ENCODE measurements at regions not wholly inside any gene's neighbourhood (a gene's known extent, or its start where the extent isn't known, plus 50 kb on each side); places are given as distances from the start of the nearest gene placed in this dataset.

DNA sequence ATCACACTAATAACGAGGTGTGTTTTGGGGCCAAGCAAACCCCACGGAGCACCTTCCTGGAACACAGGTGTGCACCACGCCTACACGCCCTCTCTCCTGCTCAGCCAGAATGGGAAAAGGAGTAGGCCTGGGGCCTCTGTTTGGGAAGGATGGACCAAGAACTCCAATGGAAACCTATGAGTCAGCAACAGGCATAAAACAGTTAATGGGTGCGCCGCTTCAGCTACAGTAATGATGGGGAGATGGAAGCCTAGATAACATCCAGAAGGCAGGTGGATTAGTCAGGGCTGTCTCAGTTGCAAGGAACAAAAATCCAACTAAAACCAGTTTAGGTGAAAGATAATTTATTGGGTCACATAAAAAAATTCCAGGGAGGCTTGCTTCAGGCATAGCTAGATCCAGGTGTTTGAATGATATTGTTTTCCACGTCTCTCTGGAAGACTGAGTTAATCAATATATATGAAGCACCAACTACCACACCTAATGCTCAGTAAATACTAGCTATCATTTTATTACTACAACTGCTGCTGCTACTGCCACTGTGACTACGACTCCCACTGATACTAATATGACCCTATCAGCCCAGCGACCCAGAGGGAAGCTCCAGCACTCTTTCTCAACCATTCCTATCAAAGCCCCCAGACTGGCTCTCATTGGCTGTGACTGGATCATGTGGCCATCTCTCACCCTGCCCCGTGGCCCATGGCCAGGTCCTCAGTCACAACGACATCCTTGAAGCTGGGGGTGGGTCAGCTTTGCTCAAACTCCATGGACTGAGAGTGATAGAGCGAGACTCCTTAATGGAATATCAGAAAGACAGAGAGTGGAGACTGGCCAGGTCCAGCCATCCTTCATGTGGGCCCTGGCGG lies 155.2 kb upstream of the PTPN1 start:
- no peak for TF ChIP-seq BCOR (IDR thresholded peaks at IDR 0.05)
- TF ChIP-seq ZNF561 (CRISPR knock-in tag; conservative IDR thresholded peaks at IDR 0.05): no peak
- TF ChIP-seq, protein P1, sequence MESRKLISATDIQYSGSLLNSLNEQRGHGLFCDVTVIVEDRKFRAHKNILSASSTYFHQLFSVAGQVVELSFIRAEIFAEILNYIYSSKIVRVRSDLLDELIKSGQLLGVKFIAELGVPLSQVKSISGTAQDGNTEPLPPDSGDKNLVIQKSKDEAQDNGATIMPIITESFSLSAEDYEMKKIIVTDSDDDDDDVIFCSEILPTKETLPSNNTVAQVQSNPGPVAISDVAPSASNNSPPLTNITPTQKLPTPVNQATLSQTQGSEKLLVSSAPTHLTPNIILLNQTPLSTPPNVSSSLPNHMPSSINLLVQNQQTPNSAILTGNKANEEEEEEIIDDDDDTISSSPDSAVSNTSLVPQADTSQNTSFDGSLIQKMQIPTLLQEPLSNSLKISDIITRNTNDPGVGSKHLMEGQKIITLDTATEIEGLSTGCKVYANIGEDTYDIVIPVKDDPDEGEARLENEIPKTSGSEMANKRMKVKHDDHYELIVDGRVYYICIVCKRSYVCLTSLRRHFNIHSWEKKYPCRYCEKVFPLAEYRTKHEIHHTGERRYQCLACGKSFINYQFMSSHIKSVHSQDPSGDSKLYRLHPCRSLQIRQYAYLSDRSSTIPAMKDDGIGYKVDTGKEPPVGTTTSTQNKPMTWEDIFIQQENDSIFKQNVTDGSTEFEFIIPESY (CRISPR knock-in tag; IDR thresholded peaks at IDR 0.05): no peak
- TF ChIP-seq, protein P2, sequence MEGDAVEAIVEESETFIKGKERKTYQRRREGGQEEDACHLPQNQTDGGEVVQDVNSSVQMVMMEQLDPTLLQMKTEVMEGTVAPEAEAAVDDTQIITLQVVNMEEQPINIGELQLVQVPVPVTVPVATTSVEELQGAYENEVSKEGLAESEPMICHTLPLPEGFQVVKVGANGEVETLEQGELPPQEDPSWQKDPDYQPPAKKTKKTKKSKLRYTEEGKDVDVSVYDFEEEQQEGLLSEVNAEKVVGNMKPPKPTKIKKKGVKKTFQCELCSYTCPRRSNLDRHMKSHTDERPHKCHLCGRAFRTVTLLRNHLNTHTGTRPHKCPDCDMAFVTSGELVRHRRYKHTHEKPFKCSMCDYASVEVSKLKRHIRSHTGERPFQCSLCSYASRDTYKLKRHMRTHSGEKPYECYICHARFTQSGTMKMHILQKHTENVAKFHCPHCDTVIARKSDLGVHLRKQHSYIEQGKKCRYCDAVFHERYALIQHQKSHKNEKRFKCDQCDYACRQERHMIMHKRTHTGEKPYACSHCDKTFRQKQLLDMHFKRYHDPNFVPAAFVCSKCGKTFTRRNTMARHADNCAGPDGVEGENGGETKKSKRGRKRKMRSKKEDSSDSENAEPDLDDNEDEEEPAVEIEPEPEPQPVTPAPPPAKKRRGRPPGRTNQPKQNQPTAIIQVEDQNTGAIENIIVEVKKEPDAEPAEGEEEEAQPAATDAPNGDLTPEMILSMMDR (IDR thresholded peaks at IDR 0.05 in 2 of 3, conservative IDR thresholded peaks at IDR 0.05 in 1 of 3; ENCODE audit: insufficient read depth in 2 of 3, low read depth in 1 of 3, low read length in 3 of 3): no peak

Measured in K562 (cell line).